ENCODE measurements at regions not wholly inside any gene's neighbourhood (a gene's known extent, or its start where the extent isn't known, plus 50 kb on each side); places are given as distances from the start of the nearest gene placed in this dataset.

GRCh38 chr12:5138845-5139244 lies 95.2 kb downstream of the KCNA5 start:
- TF ChIP-seq CTCF (IDR thresholded peaks at IDR 0.05) (no peak), POLR2AphosphoS5 (IDR thresholded peaks at IDR 0.05; ENCODE audit: insufficient read depth in 1 of 2, low read depth in 1 of 2) (no peak)
